PC-9 (cell line): ENCODE measurements at regions not wholly inside any gene's neighbourhood (a gene's known extent, or its start where the extent isn't known, plus 50 kb on each side); places are given as distances from the start of the nearest gene placed in this dataset.

Experiments
- CTCF ChIP-seq: fragments of 200-600 bp; sonication (generic); conservative IDR thresholded peaks from 2 replicates; pipeline ENCODE4 v1.6.1; 2017; ENCODE audit warnings: mixed run types, antibody characterized with exemption, mild to moderate bottlenecking, moderate library complexity
- EZH2 ChIP-seq: fragments of 200-600 bp; sonication (generic); IDR thresholded peaks from 2 replicates; pipeline ENCODE4 v1.8.0; 2017; ENCODE audit warnings: antibody characterized with exemption, low read depth

GRCh38 chr7:91683823-91684222 is 196.7 kb downstream of the MTERF1 start:
- TF ChIP-seq CTCF = no peak
- TF ChIP-seq EZH2 = no peak
